Breast epithelium (tissue), 4 donors: ENCODE measurements at regions not wholly inside any gene's neighbourhood (a gene's known extent, or its start where the extent isn't known, plus 50 kb on each side); places are given as distances from the start of the nearest gene placed in this dataset.

ENCODE experiments used
- DNase-seq, 2 donors: peaks; one replicate each; pipeline ENCODE4 v3.0.0-alpha.2; 2019; ENCODE audit warnings: low spot score in 2 of 2
- H3K27ac ChIP-seq, 2 donors: fragments of 200-600 bp; sonication (generic) in 1 of 2; one replicate each; pipeline ENCODE4 v1.5.1; 2016 to 2019; ENCODE audit warnings: mild to moderate bottlenecking in 1 of 2
- H3K27me3 ChIP-seq, 2 donors: fragments of 200-600 bp; sonication (generic) in 1 of 2; one replicate each; pipeline versions ENCODE4 v1.5.1 to v1.6.0; 2017 to 2019; ENCODE audit warnings: control low read depth in 1 of 2, mild to moderate bottlenecking in 1 of 2
- H3K36me3 ChIP-seq: fragments of 200-600 bp; one replicate; pipeline ENCODE4 v1.5.1; 2019
- H3K4me1 ChIP-seq, 2 donors: fragments of 200-600 bp; sonication (generic); one replicate each; pipeline ENCODE4 v1.5.1; 2016 to 2019; ENCODE audit warnings: control low read depth in 1 of 2
- H3K4me3 ChIP-seq, 3 donors: fragments of 200-600 bp; sonication (generic); 1 replicate in 2 of 3; 2 replicates in 1 of 3; pipeline ENCODE4 v1.5.1; 2016 to 2019; ENCODE audit warnings: mild to moderate bottlenecking in 3 of 3, moderate library complexity in 2 of 3
- H3K9me3 ChIP-seq, 2 donors: fragments of 200-600 bp; sonication (generic) in 1 of 2; one replicate each; pipeline ENCODE4 v1.5.1; 2016 to 2019; ENCODE audit warnings: control low read depth in 1 of 2
- CTCF ChIP-seq, 3 donors: fragments of 450-650 bp; IDR thresholded peaks; one replicate each; pipeline ENCODE4 v1.5.1; 2016 to 2017; ENCODE audit warnings: antibody characterized with exemption in 3 of 3, mild to moderate bottlenecking in 3 of 3, moderate library complexity in 3 of 3
- POLR2A ChIP-seq: fragments of 450-650 bp; IDR thresholded peaks from one replicate; pipeline ENCODE4 v1.6.1; 2016; ENCODE audit warnings: antibody characterized with exemption, mild to moderate bottlenecking, moderate library complexity
- POLR2AphosphoS5 ChIP-seq, 3 donors: sonication (generic); formaldehyde crosslinking; IDR thresholded peaks; one replicate each; pipeline ENCODE4 v1.6.1; 2017; ENCODE audit warnings: antibody characterized with exemption in 3 of 3
- intact Hi-C: fragments of 100-400 bp; cut with DNase I; formaldehyde crosslinking; loops from one replicate; pipeline ENCODE4 v1.15.1; 2023; ENCODE audit warnings: low total_unique reads

GRCh38 chr10:3676564-3676963, 108.4 kb downstream of the KLF6 start:
- H3K4me1 ChIP-seq = no peaks in the 10 kb centered on the region
- H3K9me3 ChIP-seq = no peaks in the 10 kb centered on the region
- DNase-seq = no peak
- H3K36me3 ChIP-seq = no peaks in the 10 kb centered on the region
- no peaks in the 10 kb centered on the region for H3K27me3 ChIP-seq
- intact Hi-C loops = no loop called here
- TF ChIP-seq POLR2AphosphoS5 (IDR thresholded peaks at IDR 0.05) (no peak), CTCF (IDR thresholded peaks at IDR 0.05) (no peak), POLR2A (no peak)
- H3K4me3 ChIP-seq = no peak overlapping the region
- no peak overlapping the region for H3K27ac ChIP-seq

- TF ChIP-seq CTCF (IDR thresholded peaks at IDR 0.05) (no peak), POLR2A (no peak), POLR2AphosphoS5 (IDR thresholded peaks at IDR 0.05) (no peak)
- H3K9me3 ChIP-seq = no peaks in the 10 kb centered on the region
- intact Hi-C loops = no loop called here
- H3K27ac ChIP-seq = no peak overlapping the region
- DNase-seq = no peak
- no peak overlapping the region for H3K4me3 ChIP-seq
- no peaks in the 10 kb centered on the region for H3K36me3 ChIP-seq
- H3K27me3 ChIP-seq = no peaks in the 10 kb centered on the region
- no peaks in the 10 kb centered on the region for H3K4me1 ChIP-seq
These were observed 112.8 kb downstream of the KLF6 start for GRCh38 chr10:3672220-3672619.

DNA sequence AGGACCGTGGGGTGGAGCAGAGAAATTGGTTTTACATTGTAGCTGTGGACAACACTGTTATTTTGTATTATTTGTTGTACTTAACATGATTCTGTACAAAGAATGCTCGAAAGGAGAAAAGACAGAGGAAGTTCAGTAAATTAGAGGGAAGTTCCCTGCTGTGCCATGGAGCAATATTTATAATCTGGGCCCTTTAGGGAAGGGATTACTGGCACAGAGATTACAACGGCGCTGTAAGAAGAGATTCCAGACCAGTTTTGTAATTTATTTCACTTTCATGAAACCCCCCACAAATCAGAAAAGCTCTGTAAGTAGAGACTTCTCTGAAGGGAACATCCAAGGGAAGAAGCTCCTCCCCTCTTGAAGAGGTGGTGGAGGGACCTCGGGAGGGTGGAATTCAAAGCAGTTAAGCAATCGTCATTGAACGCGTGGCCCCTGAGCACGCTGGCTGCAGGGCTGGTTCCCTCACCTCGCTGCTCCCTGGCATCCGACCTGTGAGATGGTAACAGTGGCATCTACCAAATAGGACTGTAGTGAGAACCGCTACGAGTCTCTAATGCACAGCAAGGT, 113.5 kb downstream of the KLF6 start:
- Histone ChIP-seq H3K27ac (no peak overlapping the region), H3K4me3 (no peak overlapping the region), H3K4me1 (no peaks in the 10 kb centered on the region), H3K36me3 (no peaks in the 10 kb centered on the region), H3K27me3 (no peaks in the 10 kb centered on the region), H3K9me3 (no peaks in the 10 kb centered on the region)
- intact Hi-C loops = no loop called here
- TF ChIP-seq POLR2AphosphoS5 (IDR thresholded peaks at IDR 0.05) (no peak), POLR2A (no peak), CTCF (IDR thresholded peaks at IDR 0.05) (no peak)
- no peak for DNase-seq

DNA sequence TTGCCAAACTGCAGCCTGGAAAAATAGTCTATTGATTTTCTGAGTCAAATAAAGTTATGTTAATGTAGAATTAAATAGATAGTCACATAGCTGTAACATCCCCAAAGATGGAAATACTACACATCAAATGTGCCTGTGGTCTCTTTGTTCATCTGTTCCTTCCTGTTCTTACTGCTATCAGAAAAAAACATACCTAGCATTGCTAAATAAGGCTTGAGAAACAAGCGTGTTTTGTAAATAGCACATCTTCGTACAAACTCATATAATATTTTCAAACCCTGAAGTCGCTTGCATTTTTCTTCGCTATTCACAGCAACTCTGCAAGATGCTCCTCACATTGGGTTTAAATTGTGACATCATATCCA, 116.1 kb downstream of the KLF6 start:
- H3K36me3 ChIP-seq = no peaks in the 10 kb centered on the region
- H3K9me3 ChIP-seq = no peaks in the 10 kb centered on the region
- no peak for DNase-seq
- no peaks in the 10 kb centered on the region for H3K27me3 ChIP-seq
- H3K4me1 ChIP-seq = no peaks in the 10 kb centered on the region
- peak overlapping the region in 1 of 3 donors; percentile 55 for H3K4me3 ChIP-seq
- intact Hi-C loops = no loop called here
- no peak for TF ChIP-seq POLR2AphosphoS5 (IDR thresholded peaks at IDR 0.05)
- no peak for TF ChIP-seq POLR2A
- TF ChIP-seq CTCF (IDR thresholded peaks at IDR 0.05) = no peak
- H3K27ac ChIP-seq = peak overlapping the region; percentile 57 to 69

DNA sequence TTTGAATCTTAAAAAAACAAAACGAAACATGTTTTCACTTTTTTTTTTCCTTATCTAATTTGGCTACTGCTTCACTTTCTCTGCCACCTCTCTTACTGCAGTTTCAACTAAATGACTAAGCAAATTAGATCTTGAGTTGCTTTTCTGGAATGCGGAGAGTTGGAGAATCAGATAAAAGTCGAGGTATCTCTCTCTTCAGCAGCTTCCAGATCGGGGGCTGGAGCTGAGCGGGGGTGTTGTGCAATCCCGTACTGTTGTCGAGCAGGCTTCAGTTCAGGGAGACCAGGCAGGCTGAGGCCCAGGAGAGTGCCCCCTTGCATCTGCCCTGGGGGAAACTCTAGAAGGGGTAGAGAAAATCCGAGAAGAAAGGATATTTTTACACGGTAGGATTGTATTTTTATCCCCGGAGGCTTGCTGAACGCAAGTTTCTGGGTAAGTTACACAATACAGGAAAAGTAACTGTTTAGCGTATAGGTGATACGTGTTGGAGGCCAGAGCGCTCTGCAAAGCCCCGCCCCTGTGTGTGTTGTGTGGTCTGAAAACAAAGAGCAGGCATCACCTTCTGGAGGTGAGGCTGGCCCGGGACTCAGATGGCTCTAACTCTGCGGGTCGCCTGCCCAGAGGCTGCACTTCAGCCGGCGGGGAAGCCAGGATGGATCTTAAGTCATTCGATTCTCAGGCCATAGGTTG, 116.6 kb downstream of the KLF6 start:
- no peaks in the 10 kb centered on the region for H3K27me3 ChIP-seq

More for the DNA sequence above, 116.6 kb downstream of the KLF6 start:
- H3K4me3 ChIP-seq = peak overlapping the region in 2 of 3 donors; percentile 26 to 55
- no peaks in the 10 kb centered on the region for H3K4me1 ChIP-seq
- no peaks in the 10 kb centered on the region for H3K9me3 ChIP-seq
- intact Hi-C loops = no loop called here
- H3K36me3 ChIP-seq = no peaks in the 10 kb centered on the region
- peak in 1 of 2 donors; percentile 56 for DNase-seq
- TF ChIP-seq POLR2A = no peak
- peak overlapping the region; percentile 57 to 69 for H3K27ac ChIP-seq
